Aorta (tissue), 5 donors: ENCODE measurements at regions not wholly inside any gene's neighbourhood (a gene's known extent, or its start where the extent isn't known, plus 50 kb on each side); places are given as distances from the start of the nearest gene placed in this dataset.

ENCODE experiments used
- ATAC-seq: fragments of 200-7000 bp; cut with Tn5 transposase; one replicate; pipeline ENCODE4 v1.9.1; 2022; ENCODE audit warnings: moderate library complexity; ENCODE audit not compliant: low FRiP score
- DNase-seq, 2 donors: peaks; one replicate each; pipeline ENCODE4 v3.0.0-alpha.2; 2020
- H3K27ac ChIP-seq, 2 donors: one replicate each; pipeline ENCODE4 v1.5.1; 2013; ENCODE audit warnings: low read length in 2 of 2, mild to moderate bottlenecking in 2 of 2, moderate library complexity in 2 of 2, control low read depth in 1 of 2, inconsistent platforms in 1 of 2, low read depth in 1 of 2
- H3K27me3 ChIP-seq, 2 donors: one replicate each; pipeline ENCODE4 v1.6.1; 2013; ENCODE audit warnings: control low read depth in 1 of 2, low read length in 1 of 2, mild to moderate bottlenecking in 1 of 2, moderate library complexity in 1 of 2; ENCODE audit not compliant: insufficient read depth in 2 of 2, control insufficient read depth in 1 of 2
- H3K36me3 ChIP-seq, 2 donors: one replicate each; pipeline ENCODE4 v1.6.1; 2013; ENCODE audit warnings: control low read depth in 1 of 2, low read length in 1 of 2, mild to moderate bottlenecking in 1 of 2; ENCODE audit not compliant: insufficient read depth in 2 of 2, control insufficient read depth in 1 of 2
- H3K4me1 ChIP-seq, 2 donors: one replicate each; pipeline ENCODE4 v1.6.1; 2013; ENCODE audit warnings: low read length in 2 of 2, control low read depth in 1 of 2, mild to moderate bottlenecking in 1 of 2, moderate library complexity in 1 of 2; ENCODE audit not compliant: insufficient read depth in 2 of 2, control insufficient read depth in 1 of 2
- H3K4me3 ChIP-seq, 2 donors: one replicate each; pipeline ENCODE4 v1.5.1; 2013; ENCODE audit warnings: low read length in 2 of 2, control low read depth in 1 of 2, mild to moderate bottlenecking in 1 of 2
- H3K9me3 ChIP-seq: one replicate; pipeline ENCODE4 v1.6.1; 2013; ENCODE audit warnings: mild to moderate bottlenecking, low read length; ENCODE audit not compliant: control insufficient read depth
- WGBS, 2 donors: extraction: QIAGEN DNeasy Blood & Tissue Kit; methylation state at CpG; one replicate each; pipeline ENCODE4 v1.1.7; 2013; 5-methylcytosine and 5-hydroxymethylcytosine counted together
- intact Hi-C, 2 donors: fragments of 100-400 bp; cut with DNase I; formaldehyde crosslinking; loops; one replicate each; pipeline versions ENCODE4 v1.14.2 to v1.15.0; 2022
- donor health status: healthy with polysubstance abuse.
- donor health status: Bipolar disorder and iron deficiency.
- donor health status: DM: no; HTN: no; CAD: no.
- donor health status: DM: no; HTN: no; CAD: no.
- donor health status: DM: yes; HTN: yes; CAD: no.

- DNase-seq (no peak), ATAC-seq (no peak)
- 94 to 98% methylated on average over 1 of the region's 1 CpG for whole genome bisulfite sequencing, 2 donors
- Histone ChIP-seq H3K27me3 (no peaks in the 10 kb centered on the region), H3K9me3 (no peaks in the 10 kb centered on the region), H3K27ac (no peak overlapping the region), H3K4me3 (no peak overlapping the region), H3K36me3 (no peaks in the 10 kb centered on the region), H3K4me1 (no peaks in the 10 kb centered on the region)
- intact Hi-C loops, result no loop called here
These were observed 291.2 kb upstream of the SOX5 start for GRCh38 chr12:24240707-24241106.

GRCh38 chr12:24233519-24234246 lies 284.2 kb upstream of the SOX5 start:
- intact Hi-C loops, result no loop called here
- Histone ChIP-seq H3K4me1 (peaks cover 0 to 2% of the 10 kb centered on the region in 2 donors), H3K27ac (no peak overlapping the region), H3K9me3 (no peaks in the 10 kb centered on the region), H3K4me3 (no peak overlapping the region), H3K36me3 (no peaks in the 10 kb centered on the region), H3K27me3 (no peaks in the 10 kb centered on the region)
- ATAC-seq (no peak), DNase-seq (no peak)
- WGBS, 2 donors, result 25 to 33% methylated on average over 7 of the region's 7 CpGs

- Histone ChIP-seq H3K27ac (no peak overlapping the region), H3K36me3 (no peaks in the 10 kb centered on the region), H3K4me3 (no peak overlapping the region), H3K9me3 (no peaks in the 10 kb centered on the region), H3K27me3 (no peaks in the 10 kb centered on the region), H3K4me1 (peaks cover 0 to 2% of the 10 kb centered on the region in 2 donors)
- DNase-seq (no peak), ATAC-seq (no peak)
- intact Hi-C loops, result no loop called here
- 96 to 98% methylated on average over 2 of the region's 2 CpGs for WGBS, 2 donors
These were observed 283.1 kb upstream of the SOX5 start for GRCh38 chr12:24232531-24232930.

- intact Hi-C loops, result no loop called here
- ATAC-seq, result no peak
- no peak overlapping the region for H3K4me3 ChIP-seq
These were observed 281.8 kb upstream of the SOX5 start for GRCh38 chr12:24231298-24231697.

GRCh38 chr12:24230061-24230701 lies 280.7 kb upstream of the SOX5 start:
- WGBS, 2 donors, result 81 to 86% methylated on average over 8 of the region's 8 CpGs
- ATAC-seq, result no peak
- Histone ChIP-seq H3K27me3 (no peaks in the 10 kb centered on the region), H3K36me3 (no peaks in the 10 kb centered on the region), H3K4me1 (peaks cover 0 to 2% of the 10 kb centered on the region in 2 donors), H3K27ac (no peak overlapping the region), H3K4me3 (no peak overlapping the region), H3K9me3 (no peaks in the 10 kb centered on the region)
- intact Hi-C loops, result no loop called here
- DNase-seq, result no peak

More at GRCh38 chr12:24231298-24231697, 281.8 kb upstream of the SOX5 start:
- no peak for DNase-seq
- WGBS, 2 donors, result 95 to 98% methylated on average over 5 of the region's 5 CpGs
- peaks cover 0 to 2% of the 10 kb centered on the region in 2 donors for H3K4me1 ChIP-seq
- H3K9me3 ChIP-seq, result no peaks in the 10 kb centered on the region
- no peaks in the 10 kb centered on the region for H3K27me3 ChIP-seq
- H3K36me3 ChIP-seq, result no peaks in the 10 kb centered on the region
- no peak overlapping the region for H3K27ac ChIP-seq

GRCh38 chr12:24229031-24229700 lies 279.7 kb upstream of the SOX5 start:
- 89% methylated on average over 9 of the region's 9 CpGs for WGBS, 2 donors
- intact Hi-C loops, result loop anchor here in 1 of 2 donors (10.0 kb wide), 1 partner anchor 376 kb away; no protein-coding TSS in a partner anchor
- no peak overlapping the region for H3K27ac ChIP-seq

GRCh38 chr12:24228371-24228770 lies 278.9 kb upstream of the SOX5 start:
- Histone ChIP-seq H3K27me3 (no peaks in the 10 kb centered on the region), H3K4me1 (peaks cover 0 to 2% of the 10 kb centered on the region in 2 donors), H3K4me3 (no peak overlapping the region), H3K36me3 (no peaks in the 10 kb centered on the region), H3K27ac (no peak overlapping the region), H3K9me3 (no peaks in the 10 kb centered on the region)
- ATAC-seq (no peak), DNase-seq (no peak)
- intact Hi-C loops, result loop anchor here in 1 of 2 donors (10.0 kb wide), 1 partner anchor 376 kb away; no protein-coding TSS in a partner anchor
- 96 to 100% methylated on average over 3 of the region's 3 CpGs for WGBS, 2 donors

More at GRCh38 chr12:24229031-24229700, 279.7 kb upstream of the SOX5 start:
- Histone ChIP-seq H3K4me1 (peaks cover 0 to 2% of the 10 kb centered on the region in 2 donors), H3K36me3 (no peaks in the 10 kb centered on the region), H3K4me3 (no peak overlapping the region), H3K27me3 (no peaks in the 10 kb centered on the region), H3K9me3 (no peaks in the 10 kb centered on the region)
- DNase-seq (no peak), ATAC-seq (peak; percentile 44)

GRCh38 chr12:24227551-24227950 lies 278.1 kb upstream of the SOX5 start:
- DNase-seq (no peak), ATAC-seq (no peak)
- H3K4me3 ChIP-seq, result no peak overlapping the region
- H3K4me1 ChIP-seq, result peaks cover 0 to 2% of the 10 kb centered on the region in 2 donors
- peak overlapping the region in 1 of 2 donors; percentile 6 for H3K27ac ChIP-seq
- intact Hi-C loops, result loop anchor here in 1 of 2 donors (10.0 kb wide), 1 partner anchor 377 kb away; no protein-coding TSS in a partner anchor
- no peaks in the 10 kb centered on the region for H3K9me3 ChIP-seq
- 94 to 97% methylated on average over 5 of the region's 5 CpGs for WGBS, 2 donors
- no peaks in the 10 kb centered on the region for H3K36me3 ChIP-seq
- H3K27me3 ChIP-seq, result no peaks in the 10 kb centered on the region
